ENCODE measurements at regions not wholly inside any gene's neighbourhood (a gene's known extent, or its start where the extent isn't known, plus 50 kb on each side); places are given as distances from the start of the nearest gene placed in this dataset.

DNA sequence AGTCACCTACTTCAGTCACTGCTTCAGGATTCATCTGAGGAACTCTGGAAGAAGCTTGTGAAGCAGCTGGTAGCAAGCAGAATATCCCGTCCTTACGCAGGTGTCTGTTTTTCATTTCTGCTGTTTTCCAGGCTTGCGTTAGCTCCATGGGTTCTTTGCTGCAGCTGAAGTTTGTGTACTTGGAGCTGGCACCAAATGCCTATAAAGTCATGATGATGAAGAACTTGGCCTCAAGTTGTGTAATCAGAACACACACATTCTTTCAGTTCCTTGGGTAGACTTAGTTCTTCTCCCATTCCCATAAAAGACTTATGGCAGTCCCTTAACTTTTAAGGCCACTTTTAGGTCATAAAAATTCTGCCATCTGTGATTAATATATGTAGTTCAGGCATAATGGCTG is 116.7 kb downstream of the LRRC70 start:
- TF ChIP-seq EZH2 (optimal IDR thresholded peaks at IDR 0.05; ENCODE audit: low read depth, low read length), result no peak
- TF ChIP-seq, protein P1, sequence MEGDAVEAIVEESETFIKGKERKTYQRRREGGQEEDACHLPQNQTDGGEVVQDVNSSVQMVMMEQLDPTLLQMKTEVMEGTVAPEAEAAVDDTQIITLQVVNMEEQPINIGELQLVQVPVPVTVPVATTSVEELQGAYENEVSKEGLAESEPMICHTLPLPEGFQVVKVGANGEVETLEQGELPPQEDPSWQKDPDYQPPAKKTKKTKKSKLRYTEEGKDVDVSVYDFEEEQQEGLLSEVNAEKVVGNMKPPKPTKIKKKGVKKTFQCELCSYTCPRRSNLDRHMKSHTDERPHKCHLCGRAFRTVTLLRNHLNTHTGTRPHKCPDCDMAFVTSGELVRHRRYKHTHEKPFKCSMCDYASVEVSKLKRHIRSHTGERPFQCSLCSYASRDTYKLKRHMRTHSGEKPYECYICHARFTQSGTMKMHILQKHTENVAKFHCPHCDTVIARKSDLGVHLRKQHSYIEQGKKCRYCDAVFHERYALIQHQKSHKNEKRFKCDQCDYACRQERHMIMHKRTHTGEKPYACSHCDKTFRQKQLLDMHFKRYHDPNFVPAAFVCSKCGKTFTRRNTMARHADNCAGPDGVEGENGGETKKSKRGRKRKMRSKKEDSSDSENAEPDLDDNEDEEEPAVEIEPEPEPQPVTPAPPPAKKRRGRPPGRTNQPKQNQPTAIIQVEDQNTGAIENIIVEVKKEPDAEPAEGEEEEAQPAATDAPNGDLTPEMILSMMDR (IDR thresholded peaks at IDR 0.05; ENCODE audit: low read length), result no peak
